ENCODE measurements at regions not wholly inside any gene's neighbourhood (a gene's known extent, or its start where the extent isn't known, plus 50 kb on each side); places are given as distances from the start of the nearest gene placed in this dataset.

- DNase-seq (ENCODE audit: low read depth) = no peak
These were observed 117.0 kb downstream of the ANKRD60 start for GRCh38 chr20:58111310-58112016.

GRCh38 chr20:58109918-58110635, 118.4 kb downstream of the ANKRD60 start:
- no peak for DNase-seq (ENCODE audit: low read depth)

GRCh38 chr20:58109126-58109880, 119.2 kb downstream of the ANKRD60 start:
- peak; percentile 59 for DNase-seq (ENCODE audit: low read depth)

- DNase-seq (ENCODE audit: low read depth) = no peak
These were observed 120.9 kb downstream of the ANKRD60 start for GRCh38 chr20:58107533-58107932.

- no peak for DNase-seq (ENCODE audit: low read depth)
These were observed 122.2 kb downstream of the ANKRD60 start for GRCh38 chr20:58106143-58106750.

- no peak for DNase-seq (ENCODE audit: low read depth)
These were observed 124.5 kb downstream of the ANKRD60 start for GRCh38 chr20:58103961-58104360.

- no peak for DNase-seq (ENCODE audit: low read depth)
These were observed 124.9 kb downstream of the ANKRD60 start for GRCh38 chr20:58103517-58103904.

- no peak for DNase-seq (ENCODE audit: low read depth)
These were observed 125.5 kb downstream of the ANKRD60 start for GRCh38 chr20:58102744-58103516.

- DNase-seq (ENCODE audit: low read depth) = no peak
These were observed 126.2 kb downstream of the ANKRD60 start for GRCh38 chr20:58102261-58102660.

GRCh38 chr20:58100731-58101356, 127.6 kb downstream of the ANKRD60 start:
- DNase-seq (ENCODE audit: low read depth) = no peak

GRCh38 chr20:58099956-58100730, 128.3 kb downstream of the ANKRD60 start:
- DNase-seq (ENCODE audit: low read depth) = no peak

GRCh38 chr20:58099291-58099935, 129.0 kb downstream of the ANKRD60 start:
- DNase-seq (ENCODE audit: low read depth) = no peak

GRCh38 chr20:58098571-58098970, 129.9 kb downstream of the ANKRD60 start:
- DNase-seq (ENCODE audit: low read depth) = no peak

- DNase-seq (ENCODE audit: low read depth) = no peak
These were observed 130.5 kb downstream of the ANKRD60 start for GRCh38 chr20:58097943-58098342.

- DNase-seq (ENCODE audit: low read depth) = no peak
These were observed 131.0 kb downstream of the ANKRD60 start for GRCh38 chr20:58097429-58097828.

GRCh38 chr20:58096880-58097423, 131.5 kb downstream of the ANKRD60 start:
- no peak for DNase-seq (ENCODE audit: low read depth)

GRCh38 chr20:58094698-58095097, 133.8 kb downstream of the ANKRD60 start:
- DNase-seq (ENCODE audit: low read depth) = no peak

- no peak for DNase-seq (ENCODE audit: low read depth)
These were observed 134.3 kb downstream of the ANKRD60 start for GRCh38 chr20:58094160-58094559.

GRCh38 chr20:58092871-58093270, 135.6 kb downstream of the ANKRD60 start:
- DNase-seq (ENCODE audit: low read depth) = no peak

- no peak for DNase-seq (ENCODE audit: low read depth)
These were observed 136.1 kb downstream of the ANKRD60 start for GRCh38 chr20:58092353-58092752.
